KMS-11 (cell line): ENCODE measurements at regions not wholly inside any gene's neighbourhood (a gene's known extent, or its start where the extent isn't known, plus 50 kb on each side); places are given as distances from the start of the nearest gene placed in this dataset.

Experiments used
- H2AFZ ChIP-seq: fragments of 200-600 bp; sonication (generic); 2 replicates; pipeline ENCODE4 v1.6.1; 2016; ENCODE audit warnings: antibody characterized with exemption, mixed run types, low read depth
- H3K27ac ChIP-seq: fragments of 200-600 bp; sonication (generic); 2 replicates; pipeline ENCODE4 v1.6.1; 2016; ENCODE audit warnings: mild to moderate bottlenecking, mixed run types
- H3K27me3 ChIP-seq: fragments of 200-600 bp; sonication (generic); 2 replicates; pipeline ENCODE4 v1.6.1; 2017; ENCODE audit warnings: mild to moderate bottlenecking, low read depth, mixed run types, moderate library complexity; ENCODE audit not compliant: insufficient read depth
- H3K36me3 ChIP-seq: fragments of 200-600 bp; sonication (generic); 2 replicates; pipeline ENCODE4 v1.6.1; 2017; ENCODE audit warnings: mild to moderate bottlenecking, mixed run types; ENCODE audit not compliant: insufficient read depth
- H3K4me1 ChIP-seq: fragments of 200-600 bp; sonication (generic); 2 replicates; pipeline ENCODE4 v1.6.1; 2016; ENCODE audit warnings: mild to moderate bottlenecking, low read depth, mixed run types; ENCODE audit not compliant: poor library complexity, severe bottlenecking
- H3K4me2 ChIP-seq: fragments of 200-600 bp; sonication (generic); 2 replicates; pipeline ENCODE4 v1.7.0; 2016; ENCODE audit warnings: mild to moderate bottlenecking, mixed run types
- H3K4me3 ChIP-seq: fragments of 200-600 bp; sonication (generic); IDR thresholded peaks from 2 replicates; pipeline ENCODE4 v1.6.1; 2017; ENCODE audit warnings: low read depth, low read length, mixed read lengths; ENCODE audit not compliant: insufficient read depth
- H3K79me2 ChIP-seq: fragments of 200-600 bp; sonication (generic); 2 replicates; pipeline ENCODE4 v1.6.1; 2016; ENCODE audit warnings: low read depth, mixed run types; ENCODE audit not compliant: insufficient read depth
- H3K9ac ChIP-seq: fragments of 200-600 bp; sonication (generic); 2 replicates; pipeline ENCODE4 v1.6.1; 2016; ENCODE audit warnings: mild to moderate bottlenecking, mixed run types
- H4K20me1 ChIP-seq: fragments of 200-600 bp; sonication (generic); 2 replicates; pipeline ENCODE4 v1.6.1; 2016; ENCODE audit warnings: mild to moderate bottlenecking, mixed run types; ENCODE audit not compliant: insufficient read depth
- CTCF ChIP-seq: fragments of 200-600 bp; sonication (generic); conservative IDR thresholded peaks from 2 replicates; pipeline ENCODE4 v1.6.1; 2017; ENCODE audit warnings: low read depth, mild to moderate bottlenecking, antibody characterized with exemption, low read length, moderate library complexity, mixed read lengths

- Histone ChIP-seq H3K79me2 (no peaks in the 10 kb centered on the region), H3K4me2 (no peak overlapping the region), H4K20me1 (no peaks in the 10 kb centered on the region), H3K4me3 (no peak overlapping the region), H3K9ac (no peak overlapping the region), H3K27ac (no peak overlapping the region), H2AFZ (no peak overlapping the region), H3K36me3 (no peaks in the 10 kb centered on the region), H3K27me3 (no peaks in the 10 kb centered on the region), H3K4me1 (no peaks in the 10 kb centered on the region)
- no peak for TF ChIP-seq CTCF
These were observed 957.7 kb downstream of the SLITRK5 start for GRCh38 chr13:88628882-88629281.

DNA sequence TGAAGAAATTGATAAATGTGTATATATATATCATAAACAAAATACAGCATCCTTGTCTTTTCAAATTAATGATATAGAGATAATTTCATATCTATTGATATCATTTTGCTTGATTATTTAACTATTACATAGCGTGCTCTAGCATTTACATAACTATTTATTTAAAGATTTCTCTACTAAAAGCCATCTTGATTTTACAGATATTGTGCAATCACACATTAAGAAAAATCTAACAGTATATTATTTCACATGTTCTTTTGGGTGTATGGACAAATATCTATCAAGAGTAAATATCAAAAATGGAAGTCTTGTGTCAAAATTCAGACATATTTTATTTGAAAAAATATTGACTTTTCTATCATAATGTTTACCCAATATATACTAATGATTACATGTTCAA lies 966.8 kb downstream of the SLITRK5 start:
- no peaks in the 10 kb centered on the region for H3K36me3 ChIP-seq
- H3K9ac ChIP-seq = no peak overlapping the region
- no peak for TF ChIP-seq CTCF
- no peak overlapping the region for H2AFZ ChIP-seq
- no peaks in the 10 kb centered on the region for H3K4me1 ChIP-seq
- H3K79me2 ChIP-seq = no peaks in the 10 kb centered on the region
- H4K20me1 ChIP-seq = no peaks in the 10 kb centered on the region
- H3K27ac ChIP-seq = no peak overlapping the region
- H3K4me3 ChIP-seq = no peak overlapping the region
- no peaks in the 10 kb centered on the region for H3K27me3 ChIP-seq
- no peak overlapping the region for H3K4me2 ChIP-seq

DNA sequence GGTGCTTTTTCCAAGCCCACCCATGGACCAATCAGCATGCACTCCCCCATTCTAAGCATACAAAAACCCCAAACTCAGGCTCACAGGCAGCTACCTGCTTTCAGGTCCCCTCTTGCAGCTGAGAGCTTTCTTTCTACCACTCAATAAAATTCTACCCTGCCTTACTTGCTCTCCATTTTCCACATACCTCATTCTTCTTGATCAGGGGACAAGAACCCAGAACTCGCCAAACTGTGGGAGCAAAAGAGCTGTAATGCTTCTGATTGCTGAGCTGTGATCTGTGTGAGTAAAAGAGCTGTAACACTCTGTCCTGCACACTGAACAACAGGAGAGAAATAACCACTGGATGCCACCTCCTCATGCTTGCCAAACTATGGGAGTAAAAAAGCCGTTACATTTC lies 972.1 kb downstream of the SLITRK5 start:
- Histone ChIP-seq H3K36me3 (no peaks in the 10 kb centered on the region), H3K4me3 (no peak overlapping the region), H2AFZ (no peak overlapping the region), H4K20me1 (no peaks in the 10 kb centered on the region), H3K4me1 (no peaks in the 10 kb centered on the region), H3K27me3 (no peaks in the 10 kb centered on the region), H3K27ac (no peak overlapping the region), H3K4me2 (no peak overlapping the region), H3K9ac (no peak overlapping the region), H3K79me2 (no peaks in the 10 kb centered on the region)
- TF ChIP-seq CTCF = no peak

- TF ChIP-seq CTCF = no peak
- no peaks in the 10 kb centered on the region for H3K27me3 ChIP-seq
- no peak overlapping the region for H2AFZ ChIP-seq
- H3K79me2 ChIP-seq = no peaks in the 10 kb centered on the region
- no peak overlapping the region for H3K4me3 ChIP-seq
- H4K20me1 ChIP-seq = no peaks in the 10 kb centered on the region
- no peaks in the 10 kb centered on the region for H3K36me3 ChIP-seq
- no peak overlapping the region for H3K9ac ChIP-seq
- H3K4me1 ChIP-seq = no peaks in the 10 kb centered on the region
- H3K27ac ChIP-seq = no peak overlapping the region
- H3K4me2 ChIP-seq = no peak overlapping the region
These were observed 977.6 kb downstream of the SLITRK5 start for GRCh38 chr13:88648598-88649373.
